ENCODE measurements at regions not wholly inside any gene's neighbourhood (a gene's known extent, or its start where the extent isn't known, plus 50 kb on each side); places are given as distances from the start of the nearest gene placed in this dataset.

DNA sequence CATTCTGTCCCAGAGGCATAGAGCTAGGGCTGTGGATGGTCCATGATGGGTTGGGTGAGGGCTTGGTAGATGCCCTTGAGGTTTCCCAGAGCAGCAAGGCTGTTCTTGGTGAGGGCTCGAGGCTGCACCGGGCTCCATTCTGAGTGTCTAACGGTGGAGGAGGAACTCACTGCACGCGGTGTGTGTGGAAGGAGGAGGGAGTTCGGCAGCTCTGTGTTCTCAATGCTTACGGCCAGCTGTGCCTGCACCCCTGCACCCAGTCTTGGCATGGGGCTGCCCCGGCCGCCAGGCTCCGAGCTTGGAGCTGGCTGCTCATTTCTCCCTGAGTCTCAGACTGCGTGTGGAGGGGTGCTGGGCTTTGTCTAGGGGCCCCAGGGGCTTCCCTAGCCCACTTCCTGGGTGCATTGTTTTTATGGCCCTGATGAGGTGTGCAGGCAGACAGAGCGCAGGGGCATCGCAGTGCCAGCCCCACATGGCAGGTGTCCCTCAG, 1247.1 kb downstream of the BRD1 start:
- ATAC-seq = no peak
- no peak for DNase-seq (ENCODE audit: low read depth, low spot score)
- CTCF ChIA-PET = no interaction called here
- H3K4me3 ChIP-seq (ENCODE audit: low read depth in 2 of 2, low read length in 2 of 2) = no peak overlapping the region
- no peaks in the 10 kb centered on the region for H3K36me3 ChIP-seq (ENCODE audit: control insufficient read depth, insufficient read depth, low read length)
- BruUV-seq (replicated peaks) = no TSS peak
- H3K9me3 ChIP-seq (ENCODE audit: control insufficient read depth, insufficient read depth, low read depth, low read length) = no peaks in the 10 kb centered on the region
- no peak for TF ChIP-seq TCF7L2 (IDR thresholded peaks at IDR 0.05; ENCODE audit: low read depth, low read length)
- intact Hi-C loops (cut with micrococcal nuclease; ENCODE audit: unreplicated experiment) = no loop called here
- H3K27me3 ChIP-seq (ENCODE audit: control insufficient read depth, insufficient read depth, low read length) = no peaks in the 10 kb centered on the region
- H3K27ac ChIP-seq (ENCODE audit: low read length) = no peak overlapping the region
- POLR2A ChIA-PET = no interaction called here
- H3K4me1 ChIP-seq (ENCODE audit: control insufficient read depth, insufficient read depth, low read length) = no peaks in the 10 kb centered on the region
- in situ Hi-C loops (cut with HindIII; ENCODE audit: low pct_unique_long_range_greater_than_20kb, low sequenced_read_pairs) = no loop called here

DNA sequence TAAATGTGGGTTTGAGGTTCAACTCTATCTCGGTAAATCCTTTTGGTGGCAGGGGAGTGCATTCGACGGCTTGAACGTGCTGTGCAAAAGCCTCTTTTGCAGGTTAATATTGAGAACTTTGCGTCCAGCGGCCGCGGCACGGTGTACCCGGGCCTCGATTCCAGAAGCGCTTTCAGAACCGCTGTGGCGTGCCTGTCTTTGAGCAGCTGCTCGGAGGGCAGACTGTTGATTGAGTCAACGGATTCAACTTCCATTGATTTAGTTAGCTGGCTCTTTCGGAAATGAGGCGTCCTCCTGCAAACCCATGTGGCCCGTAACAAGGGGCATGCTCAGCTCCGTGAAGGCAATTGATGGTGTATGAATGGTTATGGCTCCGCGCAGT, 1247.8 kb downstream of the BRD1 start:
- Histone ChIP-seq H3K27me3 (ENCODE audit: control insufficient read depth, insufficient read depth, low read length) (no peaks in the 10 kb centered on the region), H3K36me3 (ENCODE audit: control insufficient read depth, insufficient read depth, low read length) (no peaks in the 10 kb centered on the region), H3K9me3 (ENCODE audit: control insufficient read depth, insufficient read depth, low read depth, low read length) (no peaks in the 10 kb centered on the region), H3K4me1 (ENCODE audit: control insufficient read depth, insufficient read depth, low read length) (no peaks in the 10 kb centered on the region), H3K4me3 (ENCODE audit: low read depth in 2 of 2, low read length in 2 of 2) (no peak overlapping the region), H3K27ac (ENCODE audit: low read length) (no peak overlapping the region)
- BruUV-seq (replicated peaks) = no TSS peak
- intact Hi-C loops (cut with micrococcal nuclease; ENCODE audit: unreplicated experiment) (no loop called here), in situ Hi-C loops (cut with HindIII; ENCODE audit: low pct_unique_long_range_greater_than_20kb, low sequenced_read_pairs) (no loop called here)
- TF ChIP-seq TCF7L2 (IDR thresholded peaks at IDR 0.05; ENCODE audit: low read depth, low read length) (no peak), SIN3A (IDR thresholded peaks at IDR 0.05; ENCODE audit: borderline replicate concordance, insufficient read depth, low read depth, low read length) (no peak), REST (IDR thresholded peaks at IDR 0.05; ENCODE audit: insufficient read depth in 1 of 2, low read depth in 2 of 2, low read length in 1 of 2) (no peak), POLR2AphosphoS5 (IDR thresholded peaks at IDR 0.05; ENCODE audit: low read depth, low read length) (no peak)
- TF ChIP-seq, protein P1, sequence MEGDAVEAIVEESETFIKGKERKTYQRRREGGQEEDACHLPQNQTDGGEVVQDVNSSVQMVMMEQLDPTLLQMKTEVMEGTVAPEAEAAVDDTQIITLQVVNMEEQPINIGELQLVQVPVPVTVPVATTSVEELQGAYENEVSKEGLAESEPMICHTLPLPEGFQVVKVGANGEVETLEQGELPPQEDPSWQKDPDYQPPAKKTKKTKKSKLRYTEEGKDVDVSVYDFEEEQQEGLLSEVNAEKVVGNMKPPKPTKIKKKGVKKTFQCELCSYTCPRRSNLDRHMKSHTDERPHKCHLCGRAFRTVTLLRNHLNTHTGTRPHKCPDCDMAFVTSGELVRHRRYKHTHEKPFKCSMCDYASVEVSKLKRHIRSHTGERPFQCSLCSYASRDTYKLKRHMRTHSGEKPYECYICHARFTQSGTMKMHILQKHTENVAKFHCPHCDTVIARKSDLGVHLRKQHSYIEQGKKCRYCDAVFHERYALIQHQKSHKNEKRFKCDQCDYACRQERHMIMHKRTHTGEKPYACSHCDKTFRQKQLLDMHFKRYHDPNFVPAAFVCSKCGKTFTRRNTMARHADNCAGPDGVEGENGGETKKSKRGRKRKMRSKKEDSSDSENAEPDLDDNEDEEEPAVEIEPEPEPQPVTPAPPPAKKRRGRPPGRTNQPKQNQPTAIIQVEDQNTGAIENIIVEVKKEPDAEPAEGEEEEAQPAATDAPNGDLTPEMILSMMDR (IDR thresholded peaks at IDR 0.05) = no peak
- ChIA-PET POLR2A (no interaction called here), CTCF (no interaction called here)
- DNase-seq (ENCODE audit: low read depth, low spot score) (no peak), ATAC-seq (no peak)

DNA sequence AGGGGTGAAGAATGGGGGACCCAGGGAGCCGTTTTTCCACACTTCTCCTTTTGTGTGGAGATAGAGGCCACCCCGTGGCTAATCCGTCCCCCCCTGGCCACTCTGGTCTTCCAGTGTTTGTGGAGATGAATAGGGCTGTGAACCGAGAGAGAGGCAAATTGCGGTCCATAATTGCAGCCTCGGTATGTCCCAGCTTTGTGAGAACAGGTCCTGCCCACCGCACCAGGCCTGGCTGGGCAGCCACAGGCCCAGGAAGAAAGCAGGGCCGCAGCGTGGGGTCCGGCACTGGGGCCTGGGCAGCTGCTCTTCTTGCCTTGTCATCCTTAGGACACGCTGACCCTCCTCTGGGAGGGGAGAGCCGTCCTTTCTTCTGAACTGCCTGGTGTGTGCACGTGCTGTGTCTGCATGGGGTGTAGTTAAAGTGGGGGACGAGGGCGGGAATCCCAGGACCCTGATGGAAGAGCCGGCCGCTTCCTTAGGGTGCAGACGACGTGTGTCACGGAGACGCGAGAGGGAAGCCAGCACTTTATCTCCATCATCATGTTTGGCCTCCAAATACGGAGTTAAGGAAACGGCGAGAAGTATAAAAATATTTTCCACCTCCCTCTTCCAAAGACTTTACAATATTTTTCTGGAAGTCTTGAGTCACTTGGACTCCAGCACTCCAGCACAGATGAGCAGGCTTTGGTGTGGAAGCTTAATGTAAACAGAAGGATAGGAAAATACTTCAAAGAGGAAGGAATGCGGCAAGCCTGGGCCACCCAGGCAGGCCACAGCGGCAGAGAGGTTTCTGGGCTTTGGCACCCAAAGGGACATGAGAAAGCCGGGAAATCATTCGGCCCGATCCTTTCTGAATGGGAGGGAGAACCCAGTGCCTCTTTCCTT, 1248.4 kb downstream of the BRD1 start:
- BruUV-seq (replicated peaks) = no TSS peak

More for the DNA sequence above, 1248.4 kb downstream of the BRD1 start:
- Histone ChIP-seq H3K4me1 (ENCODE audit: control insufficient read depth, insufficient read depth, low read length) (no peaks in the 10 kb centered on the region), H3K27ac (ENCODE audit: low read length) (no peak overlapping the region), H3K27me3 (ENCODE audit: control insufficient read depth, insufficient read depth, low read length) (no peaks in the 10 kb centered on the region), H3K4me3 (ENCODE audit: low read depth in 2 of 2, low read length in 2 of 2) (no peak overlapping the region), H3K9me3 (ENCODE audit: control insufficient read depth, insufficient read depth, low read depth, low read length) (no peaks in the 10 kb centered on the region), H3K36me3 (ENCODE audit: control insufficient read depth, insufficient read depth, low read length) (no peaks in the 10 kb centered on the region)
- TF ChIP-seq REST (IDR thresholded peaks at IDR 0.05; ENCODE audit: insufficient read depth in 1 of 2, low read depth in 2 of 2, low read length in 1 of 2) (no peak), POLR2AphosphoS5 (IDR thresholded peaks at IDR 0.05; ENCODE audit: low read depth, low read length) (no peak), TCF7L2 (IDR thresholded peaks at IDR 0.05; ENCODE audit: low read depth, low read length) (no peak), SIN3A (IDR thresholded peaks at IDR 0.05; ENCODE audit: borderline replicate concordance, insufficient read depth, low read depth, low read length) (no peak)
- TF ChIP-seq, protein P1 (IDR thresholded peaks at IDR 0.05) = no peak
- ChIA-PET CTCF (no interaction called here), POLR2A (no interaction called here)
- no peak for DNase-seq (ENCODE audit: low read depth, low spot score)
- no peak for ATAC-seq
- intact Hi-C loops (cut with micrococcal nuclease; ENCODE audit: unreplicated experiment) (no loop called here), in situ Hi-C loops (cut with HindIII; ENCODE audit: low pct_unique_long_range_greater_than_20kb, low sequenced_read_pairs) (no loop called here)

Data from Panc1 (cell line).